Bronchial epithelial cell (primary cell): ENCODE measurements at regions not wholly inside any gene's neighbourhood (a gene's known extent, or its start where the extent isn't known, plus 50 kb on each side); places are given as distances from the start of the nearest gene placed in this dataset.

ENCODE experiments used
- DNase-seq: peaks from one replicate; pipeline ENCODE4 v3.0.0-alpha.2; 2010; ENCODE audit warnings: low read depth
- FAIRE-seq: peaks from 2 replicates; lab custom pipeline; 2011; peaks lifted over from hg19 to GRCh38; lab: Jason Lieb, UNC
- H3K27me3 ChIP-seq: 2 replicates; pipeline ENCODE4 v1.5.1; 2011; ENCODE audit warnings: low read length; ENCODE audit not compliant: control insufficient read depth, insufficient read depth
- H3K36me3 ChIP-seq: 2 replicates; pipeline ENCODE4 v1.5.1; 2011; ENCODE audit warnings: low read length; ENCODE audit not compliant: control insufficient read depth, insufficient read depth
- H3K4me3 ChIP-seq: 2 replicates; pipeline ENCODE4 v1.5.1; 2011; ENCODE audit warnings: mild to moderate bottlenecking, low read depth, low read length, control low read depth
- TF ChIP-seq, protein P1 (sequence below): IDR thresholded peaks from 2 replicates; pipeline ENCODE4 v1.5.1; 2011; ENCODE audit warnings: mild to moderate bottlenecking, moderate library complexity, low read length, control low read depth, inconsistent platforms; ENCODE audit not compliant: insufficient read depth, severe bottlenecking

- no peak for FAIRE-seq
- no peak for DNase-seq
- no peaks in the 10 kb centered on the region for H3K36me3 ChIP-seq
- TF ChIP-seq, protein P1, sequence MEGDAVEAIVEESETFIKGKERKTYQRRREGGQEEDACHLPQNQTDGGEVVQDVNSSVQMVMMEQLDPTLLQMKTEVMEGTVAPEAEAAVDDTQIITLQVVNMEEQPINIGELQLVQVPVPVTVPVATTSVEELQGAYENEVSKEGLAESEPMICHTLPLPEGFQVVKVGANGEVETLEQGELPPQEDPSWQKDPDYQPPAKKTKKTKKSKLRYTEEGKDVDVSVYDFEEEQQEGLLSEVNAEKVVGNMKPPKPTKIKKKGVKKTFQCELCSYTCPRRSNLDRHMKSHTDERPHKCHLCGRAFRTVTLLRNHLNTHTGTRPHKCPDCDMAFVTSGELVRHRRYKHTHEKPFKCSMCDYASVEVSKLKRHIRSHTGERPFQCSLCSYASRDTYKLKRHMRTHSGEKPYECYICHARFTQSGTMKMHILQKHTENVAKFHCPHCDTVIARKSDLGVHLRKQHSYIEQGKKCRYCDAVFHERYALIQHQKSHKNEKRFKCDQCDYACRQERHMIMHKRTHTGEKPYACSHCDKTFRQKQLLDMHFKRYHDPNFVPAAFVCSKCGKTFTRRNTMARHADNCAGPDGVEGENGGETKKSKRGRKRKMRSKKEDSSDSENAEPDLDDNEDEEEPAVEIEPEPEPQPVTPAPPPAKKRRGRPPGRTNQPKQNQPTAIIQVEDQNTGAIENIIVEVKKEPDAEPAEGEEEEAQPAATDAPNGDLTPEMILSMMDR: no peak
- no peak overlapping the region for H3K4me3 ChIP-seq
- H3K27me3 ChIP-seq: no peaks in the 10 kb centered on the region
Measured at GRCh38 chr2:8421658-8422449, 260.0 kb upstream of the ID2 start.

DNA sequence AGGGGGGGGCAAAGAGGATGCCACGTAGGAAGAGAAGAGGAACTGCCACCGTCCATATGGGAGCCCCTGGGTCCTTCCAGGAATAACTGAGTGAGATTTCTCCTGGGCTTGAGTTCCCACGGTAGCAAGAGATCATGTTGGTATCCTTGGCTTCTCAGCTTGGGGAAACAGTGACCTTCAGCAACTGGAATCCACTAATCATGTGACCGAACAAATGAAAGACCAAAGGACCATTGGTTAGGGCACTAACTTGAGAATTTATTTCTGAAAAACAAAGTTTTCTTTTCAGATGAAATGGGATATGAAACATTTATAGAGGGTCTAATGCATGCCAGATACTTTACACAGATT, 259.4 kb upstream of the ID2 start:
- FAIRE-seq (no peak), DNase-seq (no peak)
- no peak overlapping the region for H3K4me3 ChIP-seq
- TF ChIP-seq, protein P1: no peak
- no peaks in the 10 kb centered on the region for H3K36me3 ChIP-seq
- no peaks in the 10 kb centered on the region for H3K27me3 ChIP-seq

- Histone ChIP-seq H3K4me3 (no peak overlapping the region), H3K36me3 (no peaks in the 10 kb centered on the region), H3K27me3 (no peaks in the 10 kb centered on the region)
- TF ChIP-seq, protein P1: no peak
- DNase-seq (no peak), FAIRE-seq (peak; percentile 75)
Measured at GRCh38 chr2:8424997-8425900, 256.6 kb upstream of the ID2 start.

DNA sequence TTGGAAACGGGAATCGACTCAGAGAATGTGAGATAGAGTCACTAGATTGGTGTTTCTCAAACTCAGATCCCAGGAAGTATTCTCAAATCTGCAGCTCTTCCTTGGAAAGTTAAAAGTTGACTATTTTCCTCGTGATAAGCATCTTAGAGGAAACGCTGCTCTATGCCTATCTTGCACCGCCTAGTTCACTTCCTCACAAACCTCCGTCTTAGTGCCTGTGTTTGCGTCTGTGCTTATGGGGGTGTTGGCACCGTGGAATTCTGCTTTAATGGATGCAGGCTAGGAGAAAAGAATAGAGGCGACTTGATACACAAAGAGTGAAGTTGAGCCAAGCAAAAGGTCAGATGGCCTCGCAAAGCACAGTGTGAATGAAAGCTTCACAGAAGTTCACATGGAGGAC, 255.3 kb upstream of the ID2 start:
- Histone ChIP-seq H3K27me3 (no peaks in the 10 kb centered on the region), H3K4me3 (no peak overlapping the region), H3K36me3 (no peaks in the 10 kb centered on the region)
- TF ChIP-seq, protein P1: no peak
- FAIRE-seq (no peak), DNase-seq (no peak)

DNA sequence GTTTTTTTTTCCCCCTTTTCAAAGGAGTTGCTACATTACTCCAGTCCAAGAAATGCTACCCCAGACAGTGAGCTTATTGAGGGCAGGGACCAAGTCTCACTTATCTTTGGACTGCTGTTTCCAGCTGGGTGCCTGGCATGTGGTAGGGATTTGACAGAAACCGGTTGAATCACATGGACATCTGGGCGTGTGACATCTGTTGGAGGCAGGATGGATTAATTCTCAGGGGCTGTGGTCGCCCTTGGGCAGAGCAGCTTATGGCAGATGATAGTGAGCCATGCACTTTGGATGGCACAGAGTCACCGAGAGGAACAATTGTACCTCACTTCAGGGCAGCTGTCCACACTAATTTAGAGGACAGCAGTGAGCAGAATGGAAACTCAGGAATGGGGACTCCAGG, 254.6 kb upstream of the ID2 start:
- H3K4me3 ChIP-seq: no peak overlapping the region
- H3K36me3 ChIP-seq: no peaks in the 10 kb centered on the region
- FAIRE-seq (no peak), DNase-seq (no peak)
- H3K27me3 ChIP-seq: no peaks in the 10 kb centered on the region
- TF ChIP-seq, protein P1: no peak
